ENCODE measurements at regions not wholly inside any gene's neighbourhood (a gene's known extent, or its start where the extent isn't known, plus 50 kb on each side); places are given as distances from the start of the nearest gene placed in this dataset.

- Histone ChIP-seq H3K27ac (no peak overlapping the region), H3K4me1 (no peaks in the 10 kb centered on the region), H3K4me3 (no peak overlapping the region), H3K9me3 (no peaks in the 10 kb centered on the region), H3K36me3 (no peaks in the 10 kb centered on the region), H3K27me3 (no peaks in the 10 kb centered on the region)
- intact Hi-C loops (cut with DNase I; ENCODE audit: low total_unique reads), result no loop called here
- TF ChIP-seq POLR2A (IDR thresholded peaks at IDR 0.05), result no peak
- TF ChIP-seq, protein P1, sequence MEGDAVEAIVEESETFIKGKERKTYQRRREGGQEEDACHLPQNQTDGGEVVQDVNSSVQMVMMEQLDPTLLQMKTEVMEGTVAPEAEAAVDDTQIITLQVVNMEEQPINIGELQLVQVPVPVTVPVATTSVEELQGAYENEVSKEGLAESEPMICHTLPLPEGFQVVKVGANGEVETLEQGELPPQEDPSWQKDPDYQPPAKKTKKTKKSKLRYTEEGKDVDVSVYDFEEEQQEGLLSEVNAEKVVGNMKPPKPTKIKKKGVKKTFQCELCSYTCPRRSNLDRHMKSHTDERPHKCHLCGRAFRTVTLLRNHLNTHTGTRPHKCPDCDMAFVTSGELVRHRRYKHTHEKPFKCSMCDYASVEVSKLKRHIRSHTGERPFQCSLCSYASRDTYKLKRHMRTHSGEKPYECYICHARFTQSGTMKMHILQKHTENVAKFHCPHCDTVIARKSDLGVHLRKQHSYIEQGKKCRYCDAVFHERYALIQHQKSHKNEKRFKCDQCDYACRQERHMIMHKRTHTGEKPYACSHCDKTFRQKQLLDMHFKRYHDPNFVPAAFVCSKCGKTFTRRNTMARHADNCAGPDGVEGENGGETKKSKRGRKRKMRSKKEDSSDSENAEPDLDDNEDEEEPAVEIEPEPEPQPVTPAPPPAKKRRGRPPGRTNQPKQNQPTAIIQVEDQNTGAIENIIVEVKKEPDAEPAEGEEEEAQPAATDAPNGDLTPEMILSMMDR (IDR thresholded peaks at IDR 0.05), result no peak
- no peak for DNase-seq
Observed at GRCh38 chr2:144967961-144968360, 448.0 kb upstream of the ZEB2 start.

GRCh38 chr2:144965172-144965571, 445.3 kb upstream of the ZEB2 start:
- no peaks in the 10 kb centered on the region for H3K27me3 ChIP-seq
- TF ChIP-seq, protein P1 (IDR thresholded peaks at IDR 0.05), result no peak
- TF ChIP-seq POLR2A (IDR thresholded peaks at IDR 0.05), result no peak
- no peaks in the 10 kb centered on the region for H3K9me3 ChIP-seq
- no peak overlapping the region for H3K4me3 ChIP-seq
- intact Hi-C loops (cut with DNase I; ENCODE audit: low total_unique reads), result no loop called here
- no peaks in the 10 kb centered on the region for H3K36me3 ChIP-seq
- DNase-seq, result no peak
- H3K27ac ChIP-seq, result no peak overlapping the region
- no peaks in the 10 kb centered on the region for H3K4me1 ChIP-seq

DNA sequence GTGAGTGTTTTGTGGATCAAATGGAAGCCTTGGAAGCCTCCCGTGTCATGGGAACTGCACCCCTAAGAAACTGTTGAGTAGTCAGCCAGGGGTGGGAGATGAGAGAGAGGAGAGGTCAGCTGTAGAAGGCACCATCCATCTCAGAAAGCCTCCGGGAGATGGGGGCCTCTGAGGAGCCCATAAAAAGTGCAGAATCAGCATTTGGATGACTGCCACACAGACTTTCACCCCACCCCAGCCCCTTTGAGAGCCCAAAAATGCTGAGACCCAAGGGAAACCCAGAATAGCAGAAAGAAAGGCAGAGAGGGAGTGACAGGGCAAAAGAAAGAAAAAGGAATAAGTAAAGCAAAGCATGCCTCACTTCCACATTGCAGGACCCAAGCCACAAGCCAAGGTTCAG, 443.1 kb upstream of the ZEB2 start:
- DNase-seq, result no peak
- intact Hi-C loops (cut with DNase I; ENCODE audit: low total_unique reads), result no loop called here
- Histone ChIP-seq H3K27me3 (no peaks in the 10 kb centered on the region), H3K4me1 (no peaks in the 10 kb centered on the region), H3K9me3 (no peaks in the 10 kb centered on the region), H3K36me3 (no peaks in the 10 kb centered on the region), H3K27ac (no peak overlapping the region), H3K4me3 (no peak overlapping the region)
- no peak for TF ChIP-seq POLR2A (IDR thresholded peaks at IDR 0.05)
- TF ChIP-seq, protein P1 (IDR thresholded peaks at IDR 0.05), result no peak

GRCh38 chr2:144959416-144959815, 439.5 kb upstream of the ZEB2 start:
- H3K36me3 ChIP-seq, result no peaks in the 10 kb centered on the region
- no peaks in the 10 kb centered on the region for H3K27me3 ChIP-seq
- no peak for TF ChIP-seq POLR2A (IDR thresholded peaks at IDR 0.05)
- TF ChIP-seq, protein P1 (IDR thresholded peaks at IDR 0.05), result no peak
- H3K4me1 ChIP-seq, result no peaks in the 10 kb centered on the region
- intact Hi-C loops (cut with DNase I; ENCODE audit: low total_unique reads), result no loop called here
- H3K4me3 ChIP-seq, result no peak overlapping the region
- no peak for DNase-seq
- no peak overlapping the region for H3K27ac ChIP-seq
- no peaks in the 10 kb centered on the region for H3K9me3 ChIP-seq

DNA sequence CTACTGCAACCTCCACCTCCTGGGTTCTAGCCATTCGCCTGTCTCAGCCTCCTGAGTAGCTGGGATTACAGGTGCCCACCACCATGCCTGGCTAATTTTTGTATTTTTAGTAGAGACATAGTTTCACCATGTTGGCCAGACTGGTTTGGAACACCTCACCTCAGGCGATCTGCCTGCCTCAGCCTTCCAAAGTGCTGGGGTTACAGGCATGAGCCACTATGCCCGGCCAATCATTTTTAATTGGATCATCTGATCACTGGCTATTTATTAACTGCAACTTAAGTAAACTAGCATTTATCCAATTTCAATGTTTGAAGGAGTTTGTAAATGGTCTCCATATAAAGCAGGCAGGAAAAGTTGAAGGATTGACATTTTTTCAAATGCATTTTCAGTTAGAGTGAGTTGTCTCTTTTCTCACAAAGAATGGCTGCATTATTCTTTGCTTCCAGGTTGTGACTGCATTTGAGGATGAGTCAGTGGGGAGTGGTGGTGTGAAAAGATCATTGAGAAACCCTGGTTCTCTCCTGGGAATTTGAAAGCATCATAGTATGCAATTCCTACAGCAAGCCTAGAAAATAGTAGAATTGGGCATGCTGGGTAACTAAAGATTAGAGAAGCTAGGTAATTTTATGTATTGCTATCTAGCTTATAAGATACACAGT, 431.1 kb upstream of the ZEB2 start:
- TF ChIP-seq POLR2A (IDR thresholded peaks at IDR 0.05), result no peak
- TF ChIP-seq, protein P1 (IDR thresholded peaks at IDR 0.05), result no peak
- intact Hi-C loops (cut with DNase I; ENCODE audit: low total_unique reads), result no loop called here
- no peak for DNase-seq
- Histone ChIP-seq H3K27me3 (no peaks in the 10 kb centered on the region), H3K4me1 (no peaks in the 10 kb centered on the region), H3K9me3 (no peaks in the 10 kb centered on the region), H3K4me3 (no peak overlapping the region), H3K27ac (no peak overlapping the region), H3K36me3 (no peaks in the 10 kb centered on the region)

Data from uterus (tissue), 3 donors.